HEK293 (cell line): ENCODE measurements at regions not wholly inside any gene's neighbourhood (a gene's known extent, or its start where the extent isn't known, plus 50 kb on each side); places are given as distances from the start of the nearest gene placed in this dataset.

ENCODE experiments used
- CTCF ChIA-PET: fragments of 350-600 bp; formaldehyde crosslinking; extraction: SDS; loops from one replicate; lab custom pipeline; 2021; ENCODE audit warnings: antibody characterized with exemption; lab: Yijun Ruan, JAX
- POLR2A ChIA-PET: fragments of 300-600 bp; formaldehyde crosslinking; extraction: SDS; loops from one replicate; lab custom pipeline; 2020; ENCODE audit warnings: antibody characterized with exemption, inconsistent platforms; lab: Yijun Ruan, JAX
- H3K27ac ChIP-seq: fragments of 200-500 bp; sonication (Bioruptor generic); 2 replicates; pipeline ENCODE4 v1.5.1; 2014; ENCODE audit warnings: low read depth, low read length, control low read depth, inconsistent platforms; ENCODE audit errors: extremely low read depth
- H3K36me3 ChIP-seq, 2 experiments: fragments of 200-500 bp in 1 of 2; sonication (Bioruptor generic) in 1 of 2; 1 replicate in 1 of 2; 2 replicates in 1 of 2; pipeline ENCODE4 v1.5.1; 2014 to 2017; ENCODE audit warnings: inconsistent platforms in 2 of 2, low read length in 2 of 2; ENCODE audit not compliant: control insufficient read depth in 2 of 2, insufficient read depth in 1 of 2
- H3K4me1 ChIP-seq: fragments of 200-500 bp; sonication (Bioruptor generic); 2 replicates; pipeline ENCODE4 v1.5.1; 2014; ENCODE audit warnings: mild to moderate bottlenecking, low read length, inconsistent platforms; ENCODE audit not compliant: control insufficient read depth, insufficient read depth
- H3K4me3 ChIP-seq: 2 replicates; pipeline ENCODE4 v1.5.1; 2011; ENCODE audit warnings: low read depth, mild to moderate bottlenecking, control low read depth, low read length, moderate library complexity
- H3K9me3 ChIP-seq: fragments of 200-500 bp; sonication (Bioruptor generic); 2 replicates; pipeline ENCODE4 v1.5.1; 2014; ENCODE audit warnings: low read depth, low read length, inconsistent platforms; ENCODE audit not compliant: control insufficient read depth, insufficient read depth
- BCL11B ChIP-seq: fragments of 450-650 bp; formaldehyde crosslinking; IDR thresholded peaks from 2 replicates; pipeline ENCODE4 v1.5.1; 2016; ENCODE audit warnings: low read depth, missing biosample characterization, missing genetic modification characterization
- KLF1 ChIP-seq: fragments of 450-650 bp; formaldehyde crosslinking; IDR thresholded peaks from 2 replicates; pipeline ENCODE4 v1.5.1; 2016; ENCODE audit warnings: missing biosample characterization, missing genetic modification characterization
- KLF8 ChIP-seq: fragments of 450-650 bp; formaldehyde crosslinking; IDR thresholded peaks from 2 replicates; pipeline ENCODE4 v1.5.1; 2016; ENCODE audit warnings: missing biosample characterization, missing genetic modification characterization
- MZF1 ChIP-seq: fragments of 450-650 bp; formaldehyde crosslinking; IDR thresholded peaks from 2 replicates; pipeline ENCODE4 v1.5.1; 2017; ENCODE audit warnings: missing biosample characterization, missing genetic modification characterization, borderline replicate concordance
- SETDB1 ChIP-seq: IDR thresholded peaks from one replicate; pipeline ENCODE4 v1.6.1; 2017; ENCODE audit warnings: mild to moderate bottlenecking, low read length, moderate library complexity, mixed read lengths; ENCODE audit not compliant: insufficient read length
- TRIM28 ChIP-seq: IDR thresholded peaks from 2 replicates; pipeline ENCODE4 v1.6.1; 2011; ENCODE audit warnings: low read length, control low read depth, borderline replicate concordance
- YY2 ChIP-seq: fragments of 450-650 bp; formaldehyde crosslinking; IDR thresholded peaks from 2 replicates; pipeline ENCODE4 v1.5.1; 2016; ENCODE audit warnings: missing biosample characterization, missing genetic modification characterization
- ZNF157 ChIP-seq: fragments of 450-650 bp; formaldehyde crosslinking; IDR thresholded peaks from 2 replicates; pipeline ENCODE4 v1.5.1; 2016; ENCODE audit warnings: missing biosample characterization, missing genetic modification characterization
- ZNF221 ChIP-seq: fragments of 450-650 bp; formaldehyde crosslinking; IDR thresholded peaks from 2 replicates; pipeline ENCODE4 v1.5.1; 2017; ENCODE audit warnings: missing biosample characterization, missing genetic modification characterization, borderline replicate concordance
- ZNF23 ChIP-seq: fragments of 450-650 bp; formaldehyde crosslinking; IDR thresholded peaks from 2 replicates; pipeline ENCODE4 v1.5.1; 2016; ENCODE audit warnings: missing biosample characterization, missing genetic modification characterization, borderline replicate concordance
- ZNF529 ChIP-seq: fragments of 450-650 bp; formaldehyde crosslinking; IDR thresholded peaks from 2 replicates; pipeline ENCODE4 v1.5.1; 2017; ENCODE audit warnings: missing genetic modification characterization, missing biosample characterization; ENCODE audit not compliant: insufficient replicate concordance
- ZNF544 ChIP-seq: fragments of 450-650 bp; formaldehyde crosslinking; IDR thresholded peaks from 2 replicates; pipeline ENCODE4 v1.5.0; 2017; ENCODE audit warnings: missing biosample characterization, missing genetic modification characterization
- ZNF555 ChIP-seq: fragments of 450-650 bp; formaldehyde crosslinking; conservative IDR thresholded peaks from 2 replicates; pipeline ENCODE4 v1.5.1; 2017; ENCODE audit warnings: missing biosample characterization, mild to moderate bottlenecking, missing genetic modification characterization, inconsistent platforms
- ZNF560 ChIP-seq: fragments of 450-650 bp; formaldehyde crosslinking; IDR thresholded peaks from 2 replicates; pipeline ENCODE4 v1.5.1; 2017; ENCODE audit warnings: missing biosample characterization, missing genetic modification characterization, borderline replicate concordance
- ZNF658 ChIP-seq: fragments of 450-650 bp; formaldehyde crosslinking; IDR thresholded peaks from 2 replicates; pipeline ENCODE4; 2016; ENCODE audit warnings: missing biosample characterization, missing genetic modification characterization
- ZNF670 ChIP-seq: fragments of 450-650 bp; formaldehyde crosslinking; IDR thresholded peaks from 2 replicates; pipeline ENCODE4 v1.5.1; 2016; ENCODE audit warnings: missing biosample characterization, missing genetic modification characterization, low read depth
- ZNF701 ChIP-seq: fragments of 450-650 bp; formaldehyde crosslinking; IDR thresholded peaks from 2 replicates; pipeline ENCODE4 v1.5.1; 2016; ENCODE audit warnings: missing biosample characterization, missing genetic modification characterization
- ZNF76 ChIP-seq: fragments of 450-650 bp; formaldehyde crosslinking; IDR thresholded peaks from 2 replicates; pipeline ENCODE4; 2016; ENCODE audit warnings: low read depth, missing biosample characterization, missing genetic modification characterization, borderline replicate concordance
- ZSCAN30 ChIP-seq: fragments of 450-650 bp; IDR thresholded peaks from 2 replicates; pipeline ENCODE4 v1.5.1; 2018; ENCODE audit warnings: missing biosample characterization, mild to moderate bottlenecking, missing genetic modification characterization, moderate library complexity
- TF ChIP-seq, protein P1 (sequence below): fragments of 450-650 bp; formaldehyde crosslinking; IDR thresholded peaks from 2 replicates; pipeline ENCODE4 v1.5.1; 2016; ENCODE audit warnings: missing biosample characterization, missing genetic modification characterization
- TF ChIP-seq, protein P2 (sequence below): fragments of 450-650 bp; formaldehyde crosslinking; optimal IDR thresholded peaks from 2 replicates; pipeline ENCODE3; 2016; ENCODE audit warnings: missing biosample characterization, mild to moderate bottlenecking, missing genetic modification characterization
- TF ChIP-seq, protein P3 (sequence below): fragments of 450-650 bp; formaldehyde crosslinking; IDR thresholded peaks from 2 replicates; pipeline ENCODE4 v1.5.1; 2016; ENCODE audit warnings: missing biosample characterization, missing genetic modification characterization
- TF ChIP-seq, protein P4 (sequence below): fragments of 450-650 bp; formaldehyde crosslinking; IDR thresholded peaks from 2 replicates; pipeline ENCODE4 v1.5.1; 2016; ENCODE audit warnings: missing biosample characterization, missing genetic modification characterization, borderline replicate concordance
- TF ChIP-seq, protein P5 (sequence below): fragments of 450-650 bp; formaldehyde crosslinking; IDR thresholded peaks from 2 replicates; pipeline ENCODE4 v1.5.1; 2016; ENCODE audit warnings: missing biosample characterization, missing genetic modification characterization
- TF ChIP-seq, protein P6 (sequence below): IDR thresholded peaks from 2 replicates; pipeline ENCODE4 v1.6.1; 2011; ENCODE audit warnings: mild to moderate bottlenecking, low read depth, low read length, borderline replicate concordance
- TF ChIP-seq, protein P7 (sequence below): fragments of 450-650 bp; formaldehyde crosslinking; IDR thresholded peaks from 2 replicates; pipeline ENCODE4 v1.5.1; 2016; ENCODE audit warnings: missing biosample characterization, missing genetic modification characterization

DNA sequence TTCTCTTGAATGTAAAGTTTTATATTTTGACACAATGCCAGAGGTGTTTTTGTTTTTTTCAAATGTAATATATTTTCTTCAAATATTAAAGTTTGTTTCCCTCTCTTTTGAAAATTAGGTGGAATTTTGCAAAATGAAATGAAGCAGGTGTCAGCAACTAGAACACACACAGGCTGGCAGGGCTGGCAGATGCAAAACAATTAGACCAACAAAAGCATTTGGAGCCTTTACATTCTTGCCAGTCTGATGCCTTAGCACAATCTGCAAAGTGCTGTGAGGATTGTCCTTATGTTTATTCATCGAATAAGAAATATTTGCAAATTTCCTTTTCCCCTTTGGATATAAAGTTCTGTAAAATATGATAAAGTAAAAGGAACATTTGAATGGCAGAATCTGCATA lies 1063.9 kb downstream of the CDH9 start:
- H3K27ac ChIP-seq: no peak overlapping the region
- H3K4me3 ChIP-seq: no peak overlapping the region

DNA sequence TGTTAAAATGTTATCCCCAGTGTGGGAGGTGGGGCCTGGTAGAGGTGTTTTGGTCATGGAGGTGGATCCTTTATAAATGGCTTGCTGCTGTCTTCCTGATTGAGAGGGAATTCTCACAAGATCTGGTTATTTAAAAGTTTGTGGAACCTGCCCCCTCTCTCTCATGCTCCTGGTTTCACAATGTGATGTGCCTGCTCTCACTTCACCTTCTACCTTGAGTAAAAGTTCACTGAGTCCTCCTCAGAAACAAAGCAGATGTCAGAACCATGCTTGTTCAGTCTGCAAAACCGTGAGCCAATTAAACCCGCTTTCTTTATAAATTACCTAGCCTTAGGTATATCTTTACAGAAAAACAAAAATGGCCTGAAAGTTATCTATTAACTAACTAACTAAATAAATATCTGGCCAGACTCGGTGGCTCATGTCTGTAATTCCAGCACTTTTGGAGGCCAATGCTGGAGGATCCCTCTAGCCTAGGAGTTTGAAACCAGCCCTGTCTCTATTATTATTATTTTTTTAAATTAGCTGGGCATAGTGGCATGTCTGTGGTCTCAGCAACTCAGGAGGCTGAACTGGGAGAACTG lies 1067.4 kb downstream of the CDH9 start:
- Histone ChIP-seq H3K4me1 (no peaks in the 10 kb centered on the region), H3K4me3 (no peak overlapping the region), H3K36me3 (no peaks in the 10 kb centered on the region), H3K9me3 (no peaks in the 10 kb centered on the region), H3K27ac (no peak overlapping the region)
- ChIA-PET POLR2A (no interaction called here), CTCF (no interaction called here)
- TF ChIP-seq ZNF658: no peak
- TF ChIP-seq KLF8 (tag by site-specific recombination): no peak
- TF ChIP-seq MZF1: no peak
- no peak for TF ChIP-seq ZNF560 (tag by site-specific recombination)
- TF ChIP-seq, protein P1, sequence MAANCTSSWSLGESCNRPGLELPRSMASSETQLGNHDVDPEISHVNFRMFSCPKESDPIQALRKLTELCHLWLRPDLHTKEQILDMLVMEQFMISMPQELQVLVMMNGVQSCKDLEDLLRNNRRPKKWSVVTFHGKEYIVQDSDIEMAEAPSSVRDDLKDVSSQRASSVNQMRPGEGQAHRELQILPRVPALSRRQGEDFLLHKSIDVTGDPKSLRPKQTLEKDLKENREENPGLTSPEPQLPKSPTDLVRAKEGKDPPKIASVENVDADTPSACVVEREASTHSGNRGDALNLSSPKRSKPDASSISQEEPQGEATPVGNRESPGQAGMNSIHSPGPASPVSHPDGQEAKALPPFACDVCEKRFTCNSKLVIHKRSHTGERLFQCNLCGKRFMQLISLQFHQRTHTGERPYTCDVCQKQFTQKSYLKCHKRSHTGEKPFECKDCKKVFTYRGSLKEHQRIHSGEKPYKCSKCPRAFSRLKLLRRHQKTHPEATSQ: no peak
- TF ChIP-seq ZNF544 (tag by site-specific recombination): no peak
- no peak for TF ChIP-seq ZNF701 (tag by site-specific recombination)
- TF ChIP-seq, protein P2, sequence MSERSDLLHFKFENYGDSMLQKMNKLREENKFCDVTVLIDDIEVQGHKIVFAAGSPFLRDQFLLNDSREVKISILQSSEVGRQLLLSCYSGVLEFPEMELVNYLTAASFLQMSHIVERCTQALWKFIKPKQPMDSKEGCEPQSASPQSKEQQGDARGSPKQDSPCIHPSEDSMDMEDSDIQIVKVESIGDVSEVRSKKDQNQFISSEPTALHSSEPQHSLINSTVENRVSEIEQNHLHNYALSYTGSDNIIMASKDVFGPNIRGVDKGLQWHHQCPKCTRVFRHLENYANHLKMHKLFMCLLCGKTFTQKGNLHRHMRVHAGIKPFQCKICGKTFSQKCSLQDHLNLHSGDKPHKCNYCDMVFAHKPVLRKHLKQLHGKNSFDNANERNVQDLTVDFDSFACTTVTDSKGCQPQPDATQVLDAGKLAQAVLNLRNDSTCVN: no peak
- TF ChIP-seq, protein P3, sequence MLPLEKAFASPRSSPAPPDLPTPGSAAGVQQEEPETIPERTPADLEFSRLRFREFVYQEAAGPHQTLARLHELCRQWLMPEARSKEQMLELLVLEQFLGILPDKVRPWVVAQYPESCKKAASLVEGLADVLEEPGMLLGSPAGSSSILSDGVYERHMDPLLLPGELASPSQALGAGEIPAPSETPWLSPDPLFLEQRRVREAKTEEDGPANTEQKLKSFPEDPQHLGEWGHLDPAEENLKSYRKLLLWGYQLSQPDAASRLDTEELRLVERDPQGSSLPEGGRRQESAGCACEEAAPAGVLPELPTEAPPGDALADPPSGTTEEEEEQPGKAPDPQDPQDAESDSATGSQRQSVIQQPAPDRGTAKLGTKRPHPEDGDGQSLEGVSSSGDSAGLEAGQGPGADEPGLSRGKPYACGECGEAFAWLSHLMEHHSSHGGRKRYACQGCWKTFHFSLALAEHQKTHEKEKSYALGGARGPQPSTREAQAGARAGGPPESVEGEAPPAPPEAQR: no peak
- TF ChIP-seq ZNF670 (tag by site-specific recombination): no peak
- no peak for TF ChIP-seq ZNF23

More for the DNA sequence above, 1063.9 kb downstream of the CDH9 start:
- ChIA-PET CTCF (no interaction called here), POLR2A (no interaction called here)
- no peaks in the 10 kb centered on the region for H3K4me1 ChIP-seq
- H3K36me3 ChIP-seq: no peaks in the 10 kb centered on the region
- TF ChIP-seq, protein P4, sequence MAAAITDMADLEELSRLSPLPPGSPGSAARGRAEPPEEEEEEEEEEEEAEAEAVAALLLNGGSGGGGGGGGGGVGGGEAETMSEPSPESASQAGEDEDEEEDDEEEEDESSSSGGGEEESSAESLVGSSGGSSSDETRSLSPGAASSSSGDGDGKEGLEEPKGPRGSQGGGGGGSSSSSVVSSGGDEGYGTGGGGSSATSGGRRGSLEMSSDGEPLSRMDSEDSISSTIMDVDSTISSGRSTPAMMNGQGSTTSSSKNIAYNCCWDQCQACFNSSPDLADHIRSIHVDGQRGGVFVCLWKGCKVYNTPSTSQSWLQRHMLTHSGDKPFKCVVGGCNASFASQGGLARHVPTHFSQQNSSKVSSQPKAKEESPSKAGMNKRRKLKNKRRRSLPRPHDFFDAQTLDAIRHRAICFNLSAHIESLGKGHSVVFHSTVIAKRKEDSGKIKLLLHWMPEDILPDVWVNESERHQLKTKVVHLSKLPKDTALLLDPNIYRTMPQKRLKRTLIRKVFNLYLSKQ: no peak
- TF ChIP-seq YY2 (tag by site-specific recombination): no peak
- no peak for TF ChIP-seq BCL11B (tag by site-specific recombination)
- TF ChIP-seq, protein P5, sequence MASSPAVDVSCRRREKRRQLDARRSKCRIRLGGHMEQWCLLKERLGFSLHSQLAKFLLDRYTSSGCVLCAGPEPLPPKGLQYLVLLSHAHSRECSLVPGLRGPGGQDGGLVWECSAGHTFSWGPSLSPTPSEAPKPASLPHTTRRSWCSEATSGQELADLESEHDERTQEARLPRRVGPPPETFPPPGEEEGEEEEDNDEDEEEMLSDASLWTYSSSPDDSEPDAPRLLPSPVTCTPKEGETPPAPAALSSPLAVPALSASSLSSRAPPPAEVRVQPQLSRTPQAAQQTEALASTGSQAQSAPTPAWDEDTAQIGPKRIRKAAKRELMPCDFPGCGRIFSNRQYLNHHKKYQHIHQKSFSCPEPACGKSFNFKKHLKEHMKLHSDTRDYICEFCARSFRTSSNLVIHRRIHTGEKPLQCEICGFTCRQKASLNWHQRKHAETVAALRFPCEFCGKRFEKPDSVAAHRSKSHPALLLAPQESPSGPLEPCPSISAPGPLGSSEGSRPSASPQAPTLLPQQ (tag by site-specific recombination): no peak
- TF ChIP-seq, protein P6, sequence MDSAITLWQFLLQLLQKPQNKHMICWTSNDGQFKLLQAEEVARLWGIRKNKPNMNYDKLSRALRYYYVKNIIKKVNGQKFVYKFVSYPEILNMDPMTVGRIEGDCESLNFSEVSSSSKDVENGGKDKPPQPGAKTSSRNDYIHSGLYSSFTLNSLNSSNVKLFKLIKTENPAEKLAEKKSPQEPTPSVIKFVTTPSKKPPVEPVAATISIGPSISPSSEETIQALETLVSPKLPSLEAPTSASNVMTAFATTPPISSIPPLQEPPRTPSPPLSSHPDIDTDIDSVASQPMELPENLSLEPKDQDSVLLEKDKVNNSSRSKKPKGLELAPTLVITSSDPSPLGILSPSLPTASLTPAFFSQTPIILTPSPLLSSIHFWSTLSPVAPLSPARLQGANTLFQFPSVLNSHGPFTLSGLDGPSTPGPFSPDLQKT: no peak
- TF ChIP-seq TRIM28: no peak
- no peak for TF ChIP-seq ZNF529 (tag by site-specific recombination)
- TF ChIP-seq ZNF555 (tag by site-specific recombination): no peak
- no peak for TF ChIP-seq SETDB1
- no peak for TF ChIP-seq ZNF157 (tag by site-specific recombination)
- no peak for TF ChIP-seq KLF8 (tag by site-specific recombination)
- TF ChIP-seq, protein P7, sequence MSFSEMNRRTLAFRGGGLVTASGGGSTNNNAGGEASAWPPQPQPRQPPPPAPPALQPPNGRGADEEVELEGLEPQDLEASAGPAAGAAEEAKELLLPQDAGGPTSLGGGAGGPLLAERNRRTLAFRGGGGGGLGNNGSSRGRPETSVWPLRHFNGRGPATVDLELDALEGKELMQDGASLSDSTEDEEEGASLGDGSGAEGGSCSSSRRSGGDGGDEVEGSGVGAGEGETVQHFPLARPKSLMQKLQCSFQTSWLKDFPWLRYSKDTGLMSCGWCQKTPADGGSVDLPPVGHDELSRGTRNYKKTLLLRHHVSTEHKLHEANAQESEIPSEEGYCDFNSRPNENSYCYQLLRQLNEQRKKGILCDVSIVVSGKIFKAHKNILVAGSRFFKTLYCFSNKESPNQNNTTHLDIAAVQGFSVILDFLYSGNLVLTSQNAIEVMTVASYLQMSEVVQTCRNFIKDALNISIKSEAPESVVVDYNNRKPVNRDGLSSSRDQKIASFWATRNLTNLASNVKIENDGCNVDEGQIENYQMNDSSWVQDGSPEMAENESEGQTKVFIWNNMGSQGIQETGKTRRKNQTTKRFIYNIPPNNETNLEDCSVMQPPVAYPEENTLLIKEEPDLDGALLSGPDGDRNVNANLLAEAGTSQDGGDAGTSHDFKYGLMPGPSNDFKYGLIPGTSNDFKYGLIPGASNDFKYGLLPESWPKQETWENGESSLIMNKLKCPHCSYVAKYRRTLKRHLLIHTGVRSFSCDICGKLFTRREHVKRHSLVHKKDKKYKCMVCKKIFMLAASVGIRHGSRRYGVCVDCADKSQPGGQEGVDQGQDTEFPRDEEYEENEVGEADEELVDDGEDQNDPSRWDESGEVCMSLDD: no peak
- TF ChIP-seq ZSCAN30 (tag by site-specific recombination): no peak
- TF ChIP-seq ZNF76: no peak
- no peak for TF ChIP-seq KLF1 (tag by site-specific recombination)
- no peak for TF ChIP-seq ZNF221 (tag by site-specific recombination)
- H3K9me3 ChIP-seq: no peaks in the 10 kb centered on the region
